Fibroblast of lung (primary cell): ENCODE measurements at regions not wholly inside any gene's neighbourhood (a gene's known extent, or its start where the extent isn't known, plus 50 kb on each side); places are given as distances from the start of the nearest gene placed in this dataset.

Experiments used
- CTCF ChIP-seq, 2 donors: IDR thresholded peaks in 1 of 2; conservative IDR thresholded peaks in 1 of 2; 1 replicate in 1 of 2; 2 replicates in 1 of 2; pipeline ENCODE4 v1.5.1; 2011 to 2012; ENCODE audit warnings: low read length in 2 of 2, control low read depth in 1 of 2, inconsistent platforms in 1 of 2, low read depth in 1 of 2, mild to moderate bottlenecking in 1 of 2
- EZH2 ChIP-seq: IDR thresholded peaks from 2 replicates; pipeline ENCODE4 v1.5.1; 2012; ENCODE audit warnings: low read length, control low read depth, mild to moderate bottlenecking; ENCODE audit errors: missing control alignments

GRCh38 chr9:81416476-81417298 lies 272.7 kb downstream of the TLE1 start:
- TF ChIP-seq CTCF (conservative IDR thresholded peaks at IDR 0.05 in 1 of 2, IDR thresholded peaks at IDR 0.05 in 1 of 2; ENCODE audit: low read depth in 1 of 2, low read length in 2 of 2) (no peak), EZH2 (no peak)
